GM12878 (cell line): ENCODE measurements at regions not wholly inside any gene's neighbourhood (a gene's known extent, or its start where the extent isn't known, plus 50 kb on each side); places are given as distances from the start of the nearest gene placed in this dataset.

ENCODE experiments used
- CBFB ChIP-seq: IDR thresholded peaks from 2 replicates; pipeline ENCODE4 v1.6.1; 2016; ENCODE audit warnings: antibody characterized with exemption, low read depth
- SREBF1 ChIP-seq: IDR thresholded peaks from 2 replicates; pipeline ENCODE4 v1.6.1; 2012; ENCODE audit warnings: mild to moderate bottlenecking, low read length
- TF ChIP-seq, protein P1 (sequence below): IDR thresholded peaks from 2 replicates; pipeline ENCODE4 v1.6.1; 2012; ENCODE audit warnings: improper control_type of control experiment, low read depth, low read length; ENCODE audit not compliant: insufficient replicate concordance
- TF ChIP-seq, protein P2 (sequence below): fragments of 450-650 bp; formaldehyde crosslinking; IDR thresholded peaks from 2 replicates; pipeline ENCODE4 v1.4.0; 2022; ENCODE audit warnings: mild to moderate bottlenecking, moderate library complexity
- TF ChIP-seq, protein P3 (sequence below): fragments of 150-350 bp; IDR thresholded peaks from 2 replicates; pipeline ENCODE4 v1.6.1; 2016; ENCODE audit warnings: low read depth, low read length

DNA sequence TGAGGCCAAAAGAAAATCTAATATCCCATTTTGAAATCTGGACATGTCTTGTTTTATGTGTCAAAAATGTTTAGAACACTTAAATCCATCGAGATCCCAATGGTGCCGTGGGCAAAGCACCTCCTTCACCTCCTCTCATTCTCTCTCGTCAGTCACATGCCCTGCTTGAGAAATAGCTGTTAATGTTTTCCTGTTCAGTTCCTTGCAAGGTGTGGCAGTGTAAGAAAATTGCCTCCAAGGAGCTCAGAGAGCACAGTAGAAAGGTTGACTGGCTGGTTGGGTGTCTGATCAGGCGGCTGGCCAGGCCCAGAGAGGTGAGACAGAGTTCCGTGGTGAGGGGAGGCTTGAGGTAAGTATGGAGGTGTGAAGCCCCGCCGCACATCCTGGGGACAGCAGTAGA lies 210.2 kb downstream of the TSN start (continued):
- TF ChIP-seq, protein P1, sequence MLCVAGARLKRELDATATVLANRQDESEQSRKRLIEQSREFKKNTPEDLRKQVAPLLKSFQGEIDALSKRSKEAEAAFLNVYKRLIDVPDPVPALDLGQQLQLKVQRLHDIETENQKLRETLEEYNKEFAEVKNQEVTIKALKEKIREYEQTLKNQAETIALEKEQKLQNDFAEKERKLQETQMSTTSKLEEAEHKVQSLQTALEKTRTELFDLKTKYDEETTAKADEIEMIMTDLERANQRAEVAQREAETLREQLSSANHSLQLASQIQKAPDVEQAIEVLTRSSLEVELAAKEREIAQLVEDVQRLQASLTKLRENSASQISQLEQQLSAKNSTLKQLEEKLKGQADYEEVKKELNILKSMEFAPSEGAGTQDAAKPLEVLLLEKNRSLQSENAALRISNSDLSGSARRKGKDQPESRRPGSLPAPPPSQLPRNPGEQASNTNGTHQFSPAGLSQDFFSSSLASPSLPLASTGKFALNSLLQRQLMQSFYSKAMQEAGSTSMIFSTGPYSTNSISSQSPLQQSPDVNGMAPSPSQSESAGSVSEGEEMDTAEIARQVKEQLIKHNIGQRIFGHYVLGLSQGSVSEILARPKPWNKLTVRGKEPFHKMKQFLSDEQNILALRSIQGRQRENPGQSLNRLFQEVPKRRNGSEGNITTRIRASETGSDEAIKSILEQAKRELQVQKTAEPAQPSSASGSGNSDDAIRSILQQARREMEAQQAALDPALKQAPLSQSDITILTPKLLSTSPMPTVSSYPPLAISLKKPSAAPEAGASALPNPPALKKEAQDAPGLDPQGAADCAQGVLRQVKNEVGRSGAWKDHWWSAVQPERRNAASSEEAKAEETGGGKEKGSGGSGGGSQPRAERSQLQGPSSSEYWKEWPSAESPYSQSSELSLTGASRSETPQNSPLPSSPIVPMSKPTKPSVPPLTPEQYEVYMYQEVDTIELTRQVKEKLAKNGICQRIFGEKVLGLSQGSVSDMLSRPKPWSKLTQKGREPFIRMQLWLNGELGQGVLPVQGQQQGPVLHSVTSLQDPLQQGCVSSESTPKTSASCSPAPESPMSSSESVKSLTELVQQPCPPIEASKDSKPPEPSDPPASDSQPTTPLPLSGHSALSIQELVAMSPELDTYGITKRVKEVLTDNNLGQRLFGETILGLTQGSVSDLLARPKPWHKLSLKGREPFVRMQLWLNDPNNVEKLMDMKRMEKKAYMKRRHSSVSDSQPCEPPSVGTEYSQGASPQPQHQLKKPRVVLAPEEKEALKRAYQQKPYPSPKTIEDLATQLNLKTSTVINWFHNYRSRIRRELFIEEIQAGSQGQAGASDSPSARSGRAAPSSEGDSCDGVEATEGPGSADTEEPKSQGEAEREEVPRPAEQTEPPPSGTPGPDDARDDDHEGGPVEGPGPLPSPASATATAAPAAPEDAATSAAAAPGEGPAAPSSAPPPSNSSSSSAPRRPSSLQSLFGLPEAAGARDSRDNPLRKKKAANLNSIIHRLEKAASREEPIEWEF: no peak
- TF ChIP-seq, protein P2, sequence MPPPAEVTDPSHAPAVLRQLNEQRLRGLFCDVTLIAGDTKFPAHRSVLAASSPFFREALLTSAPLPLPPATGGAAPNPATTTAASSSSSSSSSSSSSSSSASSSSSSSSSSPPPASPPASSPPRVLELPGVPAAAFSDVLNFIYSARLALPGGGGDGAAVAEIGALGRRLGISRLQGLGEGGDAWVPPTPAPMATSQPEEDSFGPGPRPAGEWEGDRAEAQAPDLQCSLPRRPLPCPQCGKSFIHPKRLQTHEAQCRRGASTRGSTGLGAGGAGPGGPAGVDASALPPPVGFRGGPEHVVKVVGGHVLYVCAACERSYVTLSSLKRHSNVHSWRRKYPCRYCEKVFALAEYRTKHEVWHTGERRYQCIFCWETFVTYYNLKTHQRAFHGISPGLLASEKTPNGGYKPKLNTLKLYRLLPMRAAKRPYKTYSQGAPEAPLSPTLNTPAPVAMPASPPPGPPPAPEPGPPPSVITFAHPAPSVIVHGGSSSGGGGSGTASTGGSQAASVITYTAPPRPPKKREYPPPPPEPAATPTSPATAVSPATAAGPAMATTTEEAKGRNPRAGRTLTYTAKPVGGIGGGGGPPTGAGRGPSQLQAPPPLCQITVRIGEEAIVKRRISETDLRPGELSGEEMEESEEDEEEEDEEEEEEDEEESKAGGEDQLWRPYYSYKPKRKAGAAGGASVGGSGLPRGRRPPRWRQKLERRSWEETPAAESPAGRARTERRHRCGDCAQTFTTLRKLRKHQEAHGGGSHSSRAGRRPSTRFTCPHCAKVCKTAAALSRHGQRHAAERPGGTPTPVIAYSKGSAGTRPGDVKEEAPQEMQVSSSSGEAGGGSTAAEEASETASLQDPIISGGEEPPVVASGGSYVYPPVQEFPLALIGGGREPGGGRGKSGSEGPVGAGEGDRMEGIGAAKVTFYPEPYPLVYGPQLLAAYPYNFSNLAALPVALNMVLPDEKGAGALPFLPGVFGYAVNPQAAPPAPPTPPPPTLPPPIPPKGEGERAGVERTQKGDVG (CRISPR knock-in tag): no peak
- TF ChIP-seq CBFB (no peak), SREBF1 (no peak)
- TF ChIP-seq, protein P3, sequence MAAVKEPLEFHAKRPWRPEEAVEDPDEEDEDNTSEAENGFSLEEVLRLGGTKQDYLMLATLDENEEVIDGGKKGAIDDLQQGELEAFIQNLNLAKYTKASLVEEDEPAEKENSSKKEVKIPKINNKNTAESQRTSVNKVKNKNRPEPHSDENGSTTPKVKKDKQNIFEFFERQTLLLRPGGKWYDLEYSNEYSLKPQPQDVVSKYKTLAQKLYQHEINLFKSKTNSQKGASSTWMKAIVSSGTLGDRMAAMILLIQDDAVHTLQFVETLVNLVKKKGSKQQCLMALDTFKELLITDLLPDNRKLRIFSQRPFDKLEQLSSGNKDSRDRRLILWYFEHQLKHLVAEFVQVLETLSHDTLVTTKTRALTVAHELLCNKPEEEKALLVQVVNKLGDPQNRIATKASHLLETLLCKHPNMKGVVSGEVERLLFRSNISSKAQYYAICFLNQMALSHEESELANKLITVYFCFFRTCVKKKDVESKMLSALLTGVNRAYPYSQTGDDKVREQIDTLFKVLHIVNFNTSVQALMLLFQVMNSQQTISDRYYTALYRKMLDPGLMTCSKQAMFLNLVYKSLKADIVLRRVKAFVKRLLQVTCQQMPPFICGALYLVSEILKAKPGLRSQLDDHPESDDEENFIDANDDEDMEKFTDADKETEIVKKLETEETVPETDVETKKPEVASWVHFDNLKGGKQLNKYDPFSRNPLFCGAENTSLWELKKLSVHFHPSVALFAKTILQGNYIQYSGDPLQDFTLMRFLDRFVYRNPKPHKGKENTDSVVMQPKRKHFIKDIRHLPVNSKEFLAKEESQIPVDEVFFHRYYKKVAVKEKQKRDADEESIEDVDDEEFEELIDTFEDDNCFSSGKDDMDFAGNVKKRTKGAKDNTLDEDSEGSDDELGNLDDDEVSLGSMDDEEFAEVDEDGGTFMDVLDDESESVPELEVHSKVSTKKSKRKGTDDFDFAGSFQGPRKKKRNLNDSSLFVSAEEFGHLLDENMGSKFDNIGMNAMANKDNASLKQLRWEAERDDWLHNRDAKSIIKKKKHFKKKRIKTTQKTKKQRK: no peak
